IMR-90 (cell line): ENCODE measurements at regions not wholly inside any gene's neighbourhood (a gene's known extent, or its start where the extent isn't known, plus 50 kb on each side); places are given as distances from the start of the nearest gene placed in this dataset.

ENCODE experiments used
- ATAC-seq: fragments of 200-7000 bp; cut with Tn5 transposase; 2 replicates; pipeline ENCODE4 v1.9.1; 2020; ENCODE audit warnings: low read depth, mild to moderate bottlenecking, moderate library complexity
- BruUV-seq: library from RNA; stranded (reverse); fragments of 400-500 nt; replicated peaks from 2 replicates; lab custom pipeline; 2021; lab: Mats Ljungman, UMichigan
- CTCF ChIA-PET: fragments of 300-600 bp; formaldehyde crosslinking; extraction: SDS; loops from one replicate; lab custom pipeline; 2021; ENCODE audit warnings: antibody characterized with exemption; lab: Yijun Ruan, JAX
- POLR2A ChIA-PET: fragments of 300-600 bp; sonication (Branson Sonifier 250); formaldehyde crosslinking; loops from one replicate; lab custom pipeline; 2022; ENCODE audit warnings: antibody characterized with exemption; ENCODE audit not compliant: unreplicated experiment; lab: Charles Lee
- DNase-seq: peaks from one replicate; pipeline ENCODE4 v3.0.0; 2013
- H2AFZ ChIP-seq: replicated peaks from 2 replicates; pipeline ENCODE3; 2013; ENCODE audit warnings: low read length, mild to moderate bottlenecking; ENCODE audit not compliant: poor library complexity
- H2AK5ac ChIP-seq: 2 replicates; pipeline ENCODE4 v1.6.1; 2013; ENCODE audit warnings: low read depth, low read length, inconsistent platforms
- H2AK9ac ChIP-seq: replicated peaks from 2 replicates; pipeline ENCODE3; 2013; ENCODE audit warnings: mild to moderate bottlenecking, low read depth, low read length, moderate library complexity; ENCODE audit not compliant: poor library complexity
- H2BK120ac ChIP-seq: 2 replicates; pipeline ENCODE4 v1.6.1; 2013; ENCODE audit warnings: low read depth, low read length, inconsistent platforms
- H2BK15ac ChIP-seq: 3 replicates; pipeline ENCODE4 v1.6.1; 2013; ENCODE audit warnings: low read depth, low read length, inconsistent platforms
- H2BK20ac ChIP-seq: 2 replicates; pipeline ENCODE4 v1.6.1; 2013; ENCODE audit warnings: low read depth, mild to moderate bottlenecking, inconsistent platforms, low read length, moderate library complexity
- H2BK5ac ChIP-seq: 2 replicates; pipeline ENCODE4 v1.6.1; 2013; ENCODE audit warnings: mild to moderate bottlenecking, low read depth, low read length, inconsistent platforms; ENCODE audit not compliant: poor library complexity, severe bottlenecking
- H3K14ac ChIP-seq: replicated peaks from 2 replicates; pipeline ENCODE4 v1.6.1; 2013; ENCODE audit warnings: low read depth, low read length, inconsistent platforms
- H3K18ac ChIP-seq: 2 replicates; pipeline ENCODE4 v1.6.1; 2013; ENCODE audit warnings: low read depth, low read length, control low read depth
- H3K23ac ChIP-seq: 2 replicates; pipeline ENCODE4 v1.6.1; 2013; ENCODE audit warnings: low read depth, low read length, inconsistent platforms
- H3K27ac ChIP-seq: 2 replicates; pipeline ENCODE4 v1.5.1; 2013; ENCODE audit warnings: mild to moderate bottlenecking, control low read depth, low read length; ENCODE audit not compliant: insufficient read depth
- H3K27me3 ChIP-seq: 2 replicates; pipeline ENCODE4 v1.6.1; 2013; ENCODE audit warnings: low read length; ENCODE audit not compliant: control insufficient read depth, insufficient read depth
- H3K36me3 ChIP-seq: 2 replicates; pipeline ENCODE4 v1.6.1; 2013; ENCODE audit warnings: low read length, mixed read lengths; ENCODE audit not compliant: control insufficient read depth, insufficient read depth
- H3K4ac ChIP-seq: 2 replicates; pipeline ENCODE4 v1.6.1; 2013; ENCODE audit warnings: low read depth, low read length, inconsistent platforms
- H3K4me1 ChIP-seq: 2 replicates; pipeline ENCODE4 v1.6.1; 2013; ENCODE audit warnings: low read length, mixed read lengths; ENCODE audit not compliant: control insufficient read depth, insufficient read depth
- H3K4me2 ChIP-seq: 2 replicates; pipeline ENCODE4 v1.6.1; 2013; ENCODE audit warnings: low read depth, mild to moderate bottlenecking, control low read depth, low read length, moderate library complexity
- H3K4me3 ChIP-seq: 2 replicates; pipeline ENCODE4 v1.5.1; 2013; ENCODE audit warnings: low read depth, mild to moderate bottlenecking, control low read depth, low read length, moderate library complexity; ENCODE audit not compliant: insufficient read depth
- H3K56ac ChIP-seq: 2 replicates; pipeline ENCODE4 v1.6.1; 2013; ENCODE audit warnings: low read length, inconsistent platforms; ENCODE audit not compliant: insufficient read depth; ENCODE audit errors: extremely low read depth
- H3K79me1 ChIP-seq, 2 experiments: 2 replicates each; pipeline ENCODE4 v1.6.1; 2013; ENCODE audit warnings: low read length in 2 of 2, inconsistent platforms in 1 of 2, low read depth in 1 of 2
- H3K9ac ChIP-seq: 2 replicates; pipeline ENCODE4 v1.6.1; 2013; ENCODE audit warnings: low read depth, low read length, control low read depth
- H3K9me1 ChIP-seq: 2 replicates; pipeline ENCODE4 v1.6.1; 2013; ENCODE audit warnings: low read length, inconsistent platforms; ENCODE audit not compliant: insufficient read depth
- H3K9me3 ChIP-seq: 2 replicates; pipeline ENCODE4 v1.6.1; 2013; ENCODE audit warnings: low read length; ENCODE audit not compliant: control insufficient read depth, insufficient read depth
- H4K20me1 ChIP-seq: 2 replicates; pipeline ENCODE4 v1.6.1; 2013; ENCODE audit warnings: low read length, inconsistent platforms; ENCODE audit not compliant: insufficient read depth
- H4K5ac ChIP-seq: 2 replicates; pipeline ENCODE4 v1.6.1; 2013; ENCODE audit warnings: mild to moderate bottlenecking, low read depth, low read length, control low read depth
- H4K8ac ChIP-seq, 2 experiments: 2 replicates each; pipeline ENCODE4 v1.6.1; 2013; ENCODE audit warnings: low read depth in 2 of 2, low read length in 2 of 2, control low read depth in 1 of 2, inconsistent platforms in 1 of 2
- H4K91ac ChIP-seq: 2 replicates; pipeline ENCODE4 v1.6.1; 2013; ENCODE audit warnings: low read depth, low read length, inconsistent platforms; ENCODE audit not compliant: insufficient read depth
- BHLHE40 ChIP-seq: fragments of 150-350 bp; IDR thresholded peaks from 2 replicates; pipeline ENCODE4 v1.6.1; 2016; ENCODE audit warnings: mild to moderate bottlenecking, low read depth, low read length
- CEBPB ChIP-seq: IDR thresholded peaks from 2 replicates; pipeline ENCODE4 v1.6.1; 2012; ENCODE audit warnings: low read depth, low read length, improper control_type of control experiment
- CHD1 ChIP-seq: IDR thresholded peaks from 2 replicates; pipeline ENCODE4 v1.6.1; 2012; ENCODE audit warnings: low read depth, low read length, improper control_type of control experiment
- FOS ChIP-seq: fragments of 150-350 bp; IDR thresholded peaks from 2 replicates; pipeline ENCODE4 v1.6.1; 2016; ENCODE audit warnings: low read depth, low read length
- MAZ ChIP-seq: IDR thresholded peaks from 2 replicates; pipeline ENCODE4 v1.6.1; 2012; ENCODE audit warnings: low read depth, mild to moderate bottlenecking, low read length, improper control_type of control experiment, moderate library complexity, borderline replicate concordance
- MXI1 ChIP-seq: IDR thresholded peaks from 2 replicates; pipeline ENCODE4 v1.6.1; 2012; ENCODE audit warnings: low read depth, mild to moderate bottlenecking, low read length, moderate library complexity, borderline replicate concordance
- NFE2L2 ChIP-seq: fragments of 150-350 bp; IDR thresholded peaks from 2 replicates; pipeline ENCODE4 v1.6.1; 2016; ENCODE audit warnings: low read depth, mild to moderate bottlenecking, low read length
- POLR2A ChIP-seq: IDR thresholded peaks from 2 replicates; pipeline ENCODE4 v1.6.1; 2012; ENCODE audit warnings: mild to moderate bottlenecking, low read depth, low read length
- RAD21 ChIP-seq: IDR thresholded peaks from 2 replicates; pipeline ENCODE4 v1.6.1; 2012; ENCODE audit warnings: low read length, improper control_type of control experiment
- RCOR1 ChIP-seq: IDR thresholded peaks from 2 replicates; pipeline ENCODE4 v1.6.1; 2012; ENCODE audit warnings: mild to moderate bottlenecking, low read length, improper control_type of control experiment; ENCODE audit not compliant: insufficient replicate concordance
- RFX5 ChIP-seq: IDR thresholded peaks from 2 replicates; pipeline ENCODE4 v1.8.0; 2012; ENCODE audit warnings: low read depth, mild to moderate bottlenecking, low read length, moderate library complexity
- SMC3 ChIP-seq: fragments of 150-350 bp; IDR thresholded peaks from 2 replicates; pipeline ENCODE4 v1.6.1; 2016; ENCODE audit warnings: low read depth, mild to moderate bottlenecking, antibody characterized with exemption, low read length, moderate library complexity
- USF2 ChIP-seq: fragments of 150-350 bp; IDR thresholded peaks from 2 replicates; pipeline ENCODE4 v1.6.1; 2017; ENCODE audit warnings: mild to moderate bottlenecking, antibody characterized with exemption, low read length, low read depth
- WGBS, 2 experiments: methylation state at CpG; one replicate each; pipeline versions ENCODE4 v1.1.5 to v1.1.7; 2013; ENCODE audit warnings: missing lambda C conversion rate in 2 of 2; ENCODE audit not compliant: insufficient read length in 1 of 2; ENCODE audit errors: extremely low coverage in 2 of 2; 5-methylcytosine and 5-hydroxymethylcytosine counted together
- dilution Hi-C: fragments of 300-500 bp; cut with HindIII; formaldehyde crosslinking; loops from one replicate; pipeline ENCODE4 v1.14.3; 2018; ENCODE audit warnings: low sequenced_read_pairs; ENCODE audit not compliant: unreplicated experiment
- in situ Hi-C: fragments of 300-500 bp; cut with MboI; formaldehyde crosslinking; loops from 3 replicates; pipeline ENCODE4 v1.14.3; 2019; ENCODE audit warnings: low sequenced_read_pairs, inconsistent platforms, mixed read lengths
- intact Hi-C: fragments of 100-400 bp; cut with micrococcal nuclease; formaldehyde crosslinking; loops from 2 replicates; pipeline ENCODE4 v1.10.0; 2022
- TF ChIP-seq, protein P1 (sequence below): fragments of 150-350 bp; IDR thresholded peaks from 2 replicates; pipeline ENCODE4 v1.6.1; 2016; ENCODE audit warnings: low read depth, mild to moderate bottlenecking, low read length, moderate library complexity, borderline replicate concordance

DNA sequence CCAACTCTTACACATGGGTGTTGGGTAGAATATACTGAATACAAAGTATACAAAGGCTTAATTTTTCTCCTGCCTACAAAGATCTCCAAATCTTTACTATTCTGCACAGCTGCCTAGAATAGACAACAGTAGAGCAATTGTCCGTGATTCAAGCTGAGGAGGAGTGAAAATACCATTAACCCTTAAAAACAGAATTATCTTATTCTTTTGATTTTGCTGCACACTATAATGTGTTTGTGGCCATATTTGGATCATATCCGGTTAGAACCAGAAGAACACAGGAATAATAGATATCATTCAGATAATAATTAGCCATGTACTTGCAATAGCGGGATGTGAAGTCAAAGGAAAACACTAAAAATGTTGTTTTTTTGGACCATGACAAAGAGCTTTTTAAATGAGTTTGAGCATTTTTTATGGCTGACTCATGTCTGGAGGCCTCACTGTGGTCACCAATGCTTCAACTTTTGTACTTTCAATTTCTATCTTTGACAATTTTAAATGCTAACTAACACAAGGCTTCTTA lies 197.6 kb upstream of the FOXD3 start:
- Histone ChIP-seq H3K9me3 (no peaks in the 10 kb centered on the region), H3K4me2 (no peak overlapping the region), H2BK20ac (no peak overlapping the region), H3K9me1 (no peaks in the 10 kb centered on the region), H2BK120ac (no peak overlapping the region), H3K14ac (no peak overlapping the region), H3K9ac (no peak overlapping the region), H3K79me1 (no peaks in the 10 kb centered on the region), H3K4ac (no peak overlapping the region), H4K5ac (no peak overlapping the region), H3K18ac (no peak overlapping the region), H3K27ac (no peak overlapping the region), H2BK5ac (no peak overlapping the region), H4K20me1 (no peaks in the 10 kb centered on the region), H3K56ac (no peak overlapping the region), H3K23ac (no peak overlapping the region), H2BK15ac (no peak overlapping the region), H2AFZ (no peak overlapping the region), H2AK5ac (no peak overlapping the region), H2AK9ac (no peak overlapping the region), H3K4me1 (no peaks in the 10 kb centered on the region), H3K4me3 (no peak overlapping the region), H3K27me3 (peaks cover 2% of the 10 kb centered on the region; the same call in 1 of the 2 replicates), H3K36me3 (no peaks in the 10 kb centered on the region), H4K91ac (no peak overlapping the region), H4K8ac (no peak overlapping the region)
- no TSS peak for BruUV-seq
- ATAC-seq, result peak; percentile 72
- intact Hi-C loops, result no loop called here
- TF ChIP-seq RFX5 (no peak), NFE2L2 (no peak), SMC3 (no peak), MXI1 (no peak), CHD1 (no peak), RAD21 (no peak), RCOR1 (no peak), USF2 (no peak), POLR2A (no peak), MAZ (no peak), FOS (no peak; the same call in 1 of the 2 replicates), BHLHE40 (no peak), CEBPB (no peak)
- TF ChIP-seq, protein P1, sequence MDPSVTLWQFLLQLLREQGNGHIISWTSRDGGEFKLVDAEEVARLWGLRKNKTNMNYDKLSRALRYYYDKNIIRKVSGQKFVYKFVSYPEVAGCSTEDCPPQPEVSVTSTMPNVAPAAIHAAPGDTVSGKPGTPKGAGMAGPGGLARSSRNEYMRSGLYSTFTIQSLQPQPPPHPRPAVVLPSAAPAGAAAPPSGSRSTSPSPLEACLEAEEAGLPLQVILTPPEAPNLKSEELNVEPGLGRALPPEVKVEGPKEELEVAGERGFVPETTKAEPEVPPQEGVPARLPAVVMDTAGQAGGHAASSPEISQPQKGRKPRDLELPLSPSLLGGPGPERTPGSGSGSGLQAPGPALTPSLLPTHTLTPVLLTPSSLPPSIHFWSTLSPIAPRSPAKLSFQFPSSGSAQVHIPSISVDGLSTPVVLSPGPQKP, result no peak
- in situ Hi-C loops, result no loop called here
- no CpG with 5 or more reads among the region's 3 CpGs for WGBS, 2 experiments
- POLR2A ChIA-PET, result no interaction called here
- peak; percentile 70 for DNase-seq
- CTCF ChIA-PET, result interaction anchor here (0.6 kb wide), 1 partner anchor 114 kb away, joined by 3 read pairs; no protein-coding TSS in a partner anchor
- dilution Hi-C loops, result no loop called here
